ENCODE measurements at regions not wholly inside any gene's neighbourhood (a gene's known extent, or its start where the extent isn't known, plus 50 kb on each side); places are given as distances from the start of the nearest gene placed in this dataset.

DNA sequence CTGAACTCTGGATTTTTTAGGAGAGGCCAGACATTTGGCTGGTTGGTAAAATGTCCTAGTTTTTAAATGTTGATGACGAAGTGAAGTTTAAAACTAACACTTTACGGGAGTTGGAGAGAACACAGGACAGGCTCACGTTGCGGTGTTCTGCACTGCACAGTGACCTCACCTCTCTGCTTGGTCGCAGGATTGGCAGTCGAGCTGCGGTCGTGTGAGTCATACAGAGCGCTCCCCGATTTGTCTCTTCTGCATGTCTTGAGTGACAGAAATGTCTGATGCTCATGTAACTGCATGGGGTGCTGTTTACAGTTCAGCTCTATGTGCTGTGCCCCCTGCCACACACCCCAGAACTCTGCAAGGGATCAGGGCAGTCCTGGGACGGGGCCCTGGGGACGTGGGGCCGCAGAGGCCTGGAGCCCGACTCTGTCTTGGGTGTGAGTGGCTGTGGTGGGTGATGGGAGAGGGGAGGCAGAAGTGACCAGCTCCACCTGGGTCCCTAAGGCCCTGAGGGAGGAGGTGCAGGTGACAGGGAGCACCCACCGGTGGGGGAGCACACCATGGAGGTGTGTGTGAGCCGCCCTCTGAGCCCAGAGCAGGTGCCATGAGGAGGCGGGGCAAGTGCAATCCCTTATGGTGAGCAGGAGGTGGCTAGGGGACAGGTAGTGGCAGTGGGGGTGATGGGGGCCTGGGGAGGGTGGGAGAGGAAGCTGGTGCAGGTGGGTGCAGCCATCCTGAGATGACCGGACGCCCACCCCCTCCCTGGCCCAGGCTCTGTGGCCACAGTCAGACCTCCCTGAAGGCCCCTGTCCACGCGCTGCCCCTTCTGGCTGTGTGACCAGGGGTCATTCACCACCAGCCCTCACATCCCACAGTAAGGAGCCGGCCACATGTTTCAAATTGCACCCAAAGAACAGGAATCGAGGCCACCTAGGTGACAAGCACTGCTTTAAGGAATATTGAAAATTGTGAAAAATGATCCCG is 77.9 kb upstream of the ADRA2C start:
- in situ Hi-C loops (cut with HindIII; ENCODE audit: low pct_ligation_motif_present, low pct_unique_long_range_greater_than_20kb, low sequenced_read_pairs), result no loop called here
- DNase-seq, result peak; percentile 39

DNA sequence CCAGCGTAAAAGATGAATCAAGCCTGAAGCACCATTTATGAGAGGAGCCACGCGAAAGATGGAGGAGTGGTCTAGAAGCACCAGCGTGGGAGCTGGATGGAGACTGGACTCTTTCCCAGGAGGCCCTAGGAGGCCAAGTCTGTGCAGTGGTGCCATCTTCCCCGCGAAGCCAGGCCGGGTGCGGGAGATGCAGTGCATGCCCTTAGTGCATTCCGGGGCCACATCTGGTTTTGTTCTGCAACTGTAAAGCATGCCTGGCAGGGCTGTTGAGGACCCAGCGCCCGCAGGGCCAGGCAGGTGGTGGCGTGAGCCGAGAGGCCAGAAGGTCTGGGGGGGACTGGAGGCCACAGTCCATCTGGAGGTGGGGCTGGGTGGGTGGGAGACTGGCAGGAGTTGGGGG is 78.6 kb upstream of the ADRA2C start:
- in situ Hi-C loops (cut with HindIII; ENCODE audit: low pct_ligation_motif_present, low pct_unique_long_range_greater_than_20kb, low sequenced_read_pairs), result no loop called here

DNA sequence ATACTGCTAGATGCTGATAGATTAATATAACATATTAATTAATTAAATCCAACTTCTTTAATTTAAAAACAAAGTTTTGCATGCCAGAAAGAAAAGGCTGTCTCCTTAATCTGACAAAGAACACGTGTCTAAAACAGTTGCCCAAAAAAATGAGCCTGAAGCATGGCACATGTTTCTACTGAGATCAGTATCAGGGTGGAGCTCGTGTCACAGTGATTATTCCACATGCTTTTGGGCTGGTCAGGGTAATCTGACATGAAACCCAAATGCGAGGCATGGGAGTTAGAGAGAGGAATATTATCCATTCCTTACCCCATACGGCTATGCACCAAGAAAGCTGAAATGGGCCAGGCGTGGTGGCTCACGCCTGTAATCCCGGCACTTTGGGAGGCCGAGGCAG is 79.4 kb upstream of the ADRA2C start:
- no peak for DNase-seq
- in situ Hi-C loops (cut with HindIII; ENCODE audit: low pct_ligation_motif_present, low pct_unique_long_range_greater_than_20kb, low sequenced_read_pairs), result no loop called here

More for the DNA sequence above, 78.6 kb upstream of the ADRA2C start:
- DNase-seq, result no peak

DNA sequence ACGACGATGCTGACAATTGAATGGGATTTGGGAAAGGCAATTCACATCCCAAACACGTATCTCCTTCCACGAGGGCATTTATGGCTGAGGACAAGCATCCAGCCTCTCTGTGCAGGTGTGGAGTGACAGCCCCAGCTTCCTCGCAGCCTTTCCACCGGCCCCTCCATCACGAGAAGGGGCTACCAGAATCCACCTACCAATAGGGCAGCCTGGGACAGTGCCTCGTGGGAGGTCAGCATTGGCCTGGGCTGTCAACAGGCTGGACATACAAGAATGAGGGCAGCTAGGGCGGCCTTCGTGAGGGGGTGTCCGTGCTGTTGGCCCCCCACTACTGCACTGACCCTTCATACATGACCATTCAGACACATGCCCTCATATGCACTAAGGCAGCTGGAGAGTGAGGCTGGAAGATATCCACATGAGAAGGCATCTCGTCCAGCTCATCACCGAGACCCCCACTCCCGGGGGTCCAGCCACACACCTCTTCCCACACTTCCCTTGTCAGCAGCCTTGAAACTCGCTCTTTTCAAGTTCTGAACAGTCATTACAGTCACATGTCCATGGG is 81.0 kb upstream of the ADRA2C start:
- DNase-seq, result no peak
- in situ Hi-C loops (cut with HindIII; ENCODE audit: low pct_ligation_motif_present, low pct_unique_long_range_greater_than_20kb, low sequenced_read_pairs), result no loop called here

DNA sequence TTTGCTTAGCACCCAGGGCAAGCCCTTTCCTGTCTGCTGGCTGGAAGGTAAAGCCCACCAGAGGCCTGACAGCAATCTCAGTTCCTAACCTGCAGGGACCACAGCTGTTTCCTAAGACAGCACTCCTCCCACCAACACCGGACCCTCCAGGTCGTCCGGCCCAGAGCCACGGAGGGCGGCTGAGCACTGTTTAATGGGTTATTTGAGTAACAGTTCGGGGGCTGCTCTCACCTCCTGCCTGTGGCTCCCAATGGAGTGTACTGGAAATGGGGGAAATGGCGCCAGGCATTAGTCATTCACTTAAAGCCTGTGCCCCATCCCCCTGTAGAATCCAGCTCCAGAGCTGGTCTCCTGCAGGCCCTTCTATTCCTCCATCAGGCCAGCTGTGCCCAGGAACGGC is 81.6 kb upstream of the ADRA2C start:
- no peak for DNase-seq
- in situ Hi-C loops (cut with HindIII; ENCODE audit: low pct_ligation_motif_present, low pct_unique_long_range_greater_than_20kb, low sequenced_read_pairs), result no loop called here

DNA sequence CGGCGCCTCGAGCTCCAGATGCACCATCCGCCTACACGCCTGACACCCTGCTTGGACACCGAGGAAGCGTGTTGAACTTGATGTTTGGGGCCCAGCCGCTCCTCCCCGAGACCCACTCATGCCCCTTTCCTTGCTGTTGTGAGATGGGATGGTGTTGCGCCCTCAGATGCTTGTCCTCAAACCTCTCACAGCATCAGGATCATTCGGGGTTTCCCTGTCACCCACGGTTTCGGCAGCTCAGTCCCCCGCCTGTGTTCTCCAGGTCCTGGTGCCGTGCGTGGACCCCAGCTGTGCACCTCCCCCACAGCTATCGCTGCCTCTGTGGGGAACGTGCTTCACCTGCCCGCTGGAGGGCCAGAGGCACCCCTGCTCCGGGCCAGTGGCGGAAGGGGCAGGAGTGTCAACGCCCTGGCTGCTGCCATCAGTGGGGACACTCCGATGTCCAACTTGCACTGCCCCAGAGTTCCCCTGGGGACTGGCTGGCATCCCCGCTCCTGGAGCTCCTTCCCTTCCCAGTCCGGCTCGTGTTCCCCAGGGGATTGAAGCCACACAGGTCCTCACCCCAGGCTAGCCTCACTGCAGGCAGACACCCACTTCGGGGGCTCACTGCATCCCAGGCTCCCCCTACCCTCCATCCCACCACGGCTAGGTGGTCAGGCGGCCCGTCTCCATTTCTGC is 82.3 kb upstream of the ADRA2C start:
- in situ Hi-C loops (cut with HindIII; ENCODE audit: low pct_ligation_motif_present, low pct_unique_long_range_greater_than_20kb, low sequenced_read_pairs), result no loop called here
- DNase-seq, result no peak

DNA sequence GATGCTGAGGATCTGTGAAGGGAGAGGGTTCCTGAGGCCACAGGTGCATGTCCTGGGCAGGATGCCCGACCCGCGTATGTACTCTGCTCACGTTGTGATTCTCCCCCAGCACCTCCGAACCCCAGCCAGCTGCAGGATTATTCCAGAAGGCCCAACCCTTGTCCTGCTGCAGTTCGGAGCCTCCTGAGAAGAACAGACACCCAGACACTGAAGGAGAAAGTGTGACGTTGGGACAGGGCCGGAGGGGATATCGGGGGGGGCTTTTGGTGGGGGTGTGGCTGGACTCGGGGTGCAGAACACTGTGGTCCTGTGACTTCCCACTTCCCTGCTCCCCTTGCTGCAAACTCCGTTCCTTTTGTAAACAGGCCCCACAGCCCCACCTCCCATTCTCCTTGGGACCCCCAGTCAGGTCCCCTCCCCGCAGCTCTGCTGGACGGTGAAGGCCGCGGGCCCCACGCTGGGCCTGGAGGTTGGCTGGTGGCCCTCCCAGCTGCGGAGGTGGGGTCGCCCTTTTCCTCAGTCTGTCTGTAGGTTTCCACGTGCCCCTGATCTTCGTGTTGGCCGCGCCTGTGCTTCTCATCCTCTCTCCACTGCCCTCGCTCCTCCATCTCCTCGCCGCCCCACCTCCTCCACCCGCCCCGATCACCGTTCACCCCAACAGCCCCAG is 83.0 kb upstream of the ADRA2C start:
- in situ Hi-C loops (cut with HindIII; ENCODE audit: low pct_ligation_motif_present, low pct_unique_long_range_greater_than_20kb, low sequenced_read_pairs), result no loop called here
- no peak for DNase-seq

DNA sequence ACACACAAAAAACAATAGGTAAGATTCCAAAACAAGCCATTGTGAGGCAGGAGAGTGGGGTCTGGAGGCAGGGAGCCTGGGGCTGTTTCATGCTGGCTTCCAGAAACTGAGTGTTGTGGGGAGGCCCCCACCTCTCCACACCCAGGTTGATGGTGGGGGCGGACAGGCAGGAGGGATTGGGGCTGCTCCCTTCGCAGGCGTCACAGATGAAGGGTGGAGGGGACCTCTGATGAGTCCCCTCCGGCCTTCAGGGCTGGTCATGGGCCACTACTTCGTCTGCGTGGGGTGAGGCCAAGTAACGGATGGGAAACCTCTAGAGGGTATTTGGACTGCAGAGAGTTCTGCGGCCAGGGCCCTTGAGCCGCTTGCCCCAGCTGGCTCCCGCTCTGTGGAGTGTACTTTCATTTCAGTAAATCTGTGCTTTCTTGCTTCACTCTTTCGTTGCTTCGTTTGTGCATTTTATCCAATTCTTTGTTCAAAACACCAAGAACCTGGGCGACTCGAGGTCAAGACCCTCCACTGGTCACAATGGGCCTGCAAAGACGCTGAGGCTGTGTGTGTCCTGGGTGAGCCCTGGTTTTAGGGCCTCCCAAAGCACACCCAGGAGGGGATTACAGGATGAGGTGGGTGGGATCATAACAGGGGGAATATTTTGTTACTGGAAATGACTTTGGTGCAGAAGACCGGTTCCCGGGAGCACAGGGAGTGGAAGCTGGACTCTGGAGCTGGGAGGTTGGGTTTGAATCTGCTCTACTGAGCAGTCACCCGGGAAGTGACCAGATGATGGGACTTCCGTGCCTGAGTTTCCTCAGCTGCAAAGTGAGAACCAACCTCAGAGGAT is 83.7 kb upstream of the ADRA2C start:
- DNase-seq, result no peak
- in situ Hi-C loops (cut with HindIII; ENCODE audit: low pct_ligation_motif_present, low pct_unique_long_range_greater_than_20kb, low sequenced_read_pairs), result no loop called here

DNA sequence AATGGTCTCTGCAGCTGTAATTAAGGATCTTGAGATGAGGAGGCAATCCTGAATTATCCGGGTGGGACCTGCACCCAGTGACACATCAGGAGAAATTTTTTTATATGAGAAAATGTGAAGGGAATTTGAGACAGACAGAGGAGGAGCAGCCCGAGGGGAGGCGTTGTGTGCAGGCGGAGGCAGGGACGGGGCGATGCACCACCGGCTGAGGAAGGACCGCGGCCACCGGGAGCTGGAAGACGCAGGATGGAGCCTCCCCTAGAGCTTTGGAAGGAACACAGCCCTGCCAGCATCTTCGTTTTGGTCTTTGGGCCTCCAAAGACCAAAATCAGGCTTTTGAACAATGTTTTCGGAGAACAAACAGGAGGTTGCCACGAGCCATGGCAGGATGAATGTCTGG is 85.0 kb upstream of the ADRA2C start:
- DNase-seq, result no peak
- in situ Hi-C loops (cut with HindIII; ENCODE audit: low pct_ligation_motif_present, low pct_unique_long_range_greater_than_20kb, low sequenced_read_pairs), result no loop called here

DNA sequence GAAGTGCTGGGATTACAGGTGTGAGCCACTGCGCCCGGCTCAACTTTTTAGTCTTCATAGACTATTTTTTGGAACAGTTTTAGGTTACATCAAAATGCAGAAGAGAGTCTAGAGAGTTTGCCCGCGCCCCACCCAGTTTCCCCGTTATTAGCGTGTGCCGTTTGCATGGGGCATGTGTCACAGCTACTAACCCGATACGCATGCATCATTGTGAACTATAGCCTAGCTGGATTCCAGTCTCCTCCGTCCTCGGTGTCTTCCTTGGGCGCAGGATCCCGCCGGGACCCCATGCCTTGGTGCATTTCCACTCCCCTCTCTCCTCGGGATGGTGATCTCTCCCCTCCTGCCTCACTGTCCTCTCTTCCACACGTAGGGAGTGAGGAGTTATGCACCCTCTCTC is 85.5 kb upstream of the ADRA2C start:
- in situ Hi-C loops (cut with HindIII; ENCODE audit: low pct_ligation_motif_present, low pct_unique_long_range_greater_than_20kb, low sequenced_read_pairs), result no loop called here
- DNase-seq, result no peak

DNA sequence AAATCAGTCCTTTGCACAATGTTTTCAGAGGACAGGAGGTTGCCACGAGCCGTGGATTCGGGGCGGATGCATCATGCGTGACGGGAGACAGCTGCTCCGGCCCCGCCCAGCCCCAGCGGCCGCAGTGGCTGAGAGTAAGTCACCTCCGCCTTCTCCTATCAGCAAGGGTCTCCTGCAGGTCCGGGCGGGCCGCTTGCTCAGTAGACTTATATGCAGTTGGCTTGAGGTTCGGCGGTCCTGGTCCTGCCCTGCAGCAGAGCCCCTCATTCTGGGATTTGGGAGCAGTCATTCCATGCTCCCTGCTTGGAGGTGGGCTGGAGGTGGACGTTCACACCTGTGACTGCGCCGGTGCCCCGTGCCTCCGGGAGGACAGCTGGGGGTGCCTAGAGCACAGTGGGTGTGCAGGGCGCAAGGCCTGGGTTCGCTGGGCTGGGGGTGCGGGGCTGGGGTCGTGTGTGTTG is 86.3 kb upstream of the ADRA2C start:
- DNase-seq, result no peak
- in situ Hi-C loops (cut with HindIII; ENCODE audit: low pct_ligation_motif_present, low pct_unique_long_range_greater_than_20kb, low sequenced_read_pairs), result no loop called here

DNA sequence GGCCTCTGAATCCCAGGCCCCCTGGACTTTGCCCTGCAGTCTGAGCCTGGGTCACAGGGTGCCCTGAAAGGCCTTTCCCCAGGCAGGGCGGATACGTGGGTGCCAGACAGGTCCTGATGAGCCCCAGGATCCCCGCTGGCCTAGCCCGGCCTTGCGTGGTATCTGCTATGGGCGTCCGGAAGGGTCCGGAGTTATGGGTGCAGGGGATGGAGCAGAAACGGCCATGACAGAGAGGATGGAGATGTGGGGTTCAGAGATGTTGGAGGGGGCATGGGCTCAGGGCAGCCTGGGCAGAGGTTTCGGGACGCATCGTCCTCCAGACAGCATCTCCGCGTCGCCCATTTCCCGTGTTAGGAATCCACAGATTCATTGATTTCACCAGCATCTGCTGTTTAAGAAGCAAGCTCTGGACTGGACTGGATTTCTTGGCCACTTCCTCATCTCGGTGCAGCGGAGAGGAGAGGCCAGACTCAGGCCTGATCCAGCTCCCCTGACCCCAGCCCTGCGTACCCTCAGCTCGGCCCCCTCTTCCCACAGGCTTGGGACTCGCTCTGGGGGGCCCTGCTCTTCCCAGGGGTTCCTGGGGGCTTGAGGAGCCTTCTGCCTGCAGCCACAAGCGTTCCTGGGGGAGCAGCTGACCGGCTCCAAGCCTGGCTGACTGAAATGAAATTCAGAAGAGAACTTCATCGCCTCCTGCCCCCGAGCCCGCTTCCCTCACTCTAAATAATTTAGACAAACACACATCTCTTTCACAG is 86.9 kb upstream of the ADRA2C start:
- no peak for DNase-seq
- in situ Hi-C loops (cut with HindIII; ENCODE audit: low pct_ligation_motif_present, low pct_unique_long_range_greater_than_20kb, low sequenced_read_pairs), result no loop called here

DNA sequence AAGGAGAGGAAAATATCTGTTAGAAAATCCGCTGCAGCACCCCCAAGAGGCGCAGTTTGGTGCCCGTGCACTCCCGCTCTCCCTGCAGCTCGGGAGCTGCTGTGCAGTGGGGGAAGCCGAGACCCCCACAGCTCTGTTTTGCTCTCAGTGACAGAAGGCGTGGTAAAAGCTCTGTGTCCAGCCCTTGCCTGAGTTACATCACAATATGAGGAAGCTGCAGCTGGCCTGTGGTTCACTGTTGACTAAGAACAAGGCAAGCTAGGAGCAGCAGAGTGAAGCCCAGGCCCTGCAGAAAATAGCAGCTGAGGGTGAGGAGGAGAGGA is 88.5 kb upstream of the ADRA2C start:
- DNase-seq, result no peak

DNA sequence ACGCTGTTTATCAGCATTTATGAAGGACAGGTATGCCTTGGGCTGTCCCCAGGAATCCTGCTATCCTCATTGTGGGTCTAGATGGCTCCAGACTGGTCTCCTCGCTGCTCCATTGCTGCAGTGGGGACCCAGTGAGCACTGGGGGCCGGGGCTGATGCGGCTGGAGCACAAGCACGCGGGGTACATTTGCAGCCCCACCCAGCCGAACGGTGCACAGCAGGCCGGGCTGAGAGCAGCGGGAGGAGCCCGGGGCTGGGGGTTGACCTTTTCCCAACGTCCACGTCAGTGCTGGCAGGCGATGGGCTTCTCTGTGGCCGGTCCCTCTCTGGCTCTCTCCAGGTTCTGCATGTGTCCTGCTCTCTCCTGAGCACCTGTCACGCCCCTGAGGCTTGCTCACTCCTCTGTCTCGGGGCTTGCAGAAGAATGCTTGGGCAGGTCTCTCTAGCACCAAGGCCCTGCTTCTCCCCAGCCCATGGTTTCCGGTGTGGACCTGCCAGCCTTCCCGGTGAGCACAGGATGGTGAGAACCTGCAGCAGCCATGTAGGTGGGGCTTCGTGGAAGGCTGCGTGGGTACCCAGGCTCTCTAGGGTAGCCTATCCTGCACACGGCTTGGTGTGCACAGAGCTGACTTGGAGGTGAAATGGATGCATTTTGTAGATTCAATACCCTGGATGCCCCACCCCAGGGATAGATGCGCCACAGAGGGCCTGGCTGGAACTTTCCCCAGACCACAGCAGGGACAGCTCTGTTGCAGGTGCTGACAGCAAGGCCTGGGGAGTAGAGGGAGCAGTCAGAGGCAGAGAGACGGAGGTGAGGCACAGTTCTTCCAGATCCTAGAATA is 89.1 kb upstream of the ADRA2C start:
- DNase-seq, result no peak
- in situ Hi-C loops (cut with HindIII; ENCODE audit: low pct_ligation_motif_present, low pct_unique_long_range_greater_than_20kb, low sequenced_read_pairs), result no loop called here

More for the DNA sequence above, 88.5 kb upstream of the ADRA2C start:
- in situ Hi-C loops (cut with HindIII; ENCODE audit: low pct_ligation_motif_present, low pct_unique_long_range_greater_than_20kb, low sequenced_read_pairs), result no loop called here

DNA sequence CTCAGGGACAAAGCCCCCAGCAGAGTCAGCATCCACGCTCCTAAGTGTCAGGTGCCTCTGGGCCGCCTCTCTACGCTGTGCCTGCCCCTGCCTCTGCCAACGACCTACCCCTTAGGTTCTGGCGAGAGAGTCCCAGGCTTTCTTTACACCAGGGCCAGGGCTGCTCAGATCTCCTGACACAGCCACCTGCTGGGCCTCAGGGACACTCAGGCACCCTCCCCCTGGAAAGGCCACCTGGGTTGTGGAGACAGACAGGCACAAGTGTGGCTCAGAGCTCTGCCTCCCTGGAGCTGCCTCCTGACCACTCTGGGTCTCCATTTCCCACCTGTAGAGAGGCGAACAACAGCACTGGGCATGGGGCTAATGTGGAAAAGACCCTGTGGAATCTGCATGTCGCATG is 90.0 kb upstream of the ADRA2C start:
- in situ Hi-C loops (cut with HindIII; ENCODE audit: low pct_ligation_motif_present, low pct_unique_long_range_greater_than_20kb, low sequenced_read_pairs), result no loop called here
- DNase-seq, result no peak

DNA sequence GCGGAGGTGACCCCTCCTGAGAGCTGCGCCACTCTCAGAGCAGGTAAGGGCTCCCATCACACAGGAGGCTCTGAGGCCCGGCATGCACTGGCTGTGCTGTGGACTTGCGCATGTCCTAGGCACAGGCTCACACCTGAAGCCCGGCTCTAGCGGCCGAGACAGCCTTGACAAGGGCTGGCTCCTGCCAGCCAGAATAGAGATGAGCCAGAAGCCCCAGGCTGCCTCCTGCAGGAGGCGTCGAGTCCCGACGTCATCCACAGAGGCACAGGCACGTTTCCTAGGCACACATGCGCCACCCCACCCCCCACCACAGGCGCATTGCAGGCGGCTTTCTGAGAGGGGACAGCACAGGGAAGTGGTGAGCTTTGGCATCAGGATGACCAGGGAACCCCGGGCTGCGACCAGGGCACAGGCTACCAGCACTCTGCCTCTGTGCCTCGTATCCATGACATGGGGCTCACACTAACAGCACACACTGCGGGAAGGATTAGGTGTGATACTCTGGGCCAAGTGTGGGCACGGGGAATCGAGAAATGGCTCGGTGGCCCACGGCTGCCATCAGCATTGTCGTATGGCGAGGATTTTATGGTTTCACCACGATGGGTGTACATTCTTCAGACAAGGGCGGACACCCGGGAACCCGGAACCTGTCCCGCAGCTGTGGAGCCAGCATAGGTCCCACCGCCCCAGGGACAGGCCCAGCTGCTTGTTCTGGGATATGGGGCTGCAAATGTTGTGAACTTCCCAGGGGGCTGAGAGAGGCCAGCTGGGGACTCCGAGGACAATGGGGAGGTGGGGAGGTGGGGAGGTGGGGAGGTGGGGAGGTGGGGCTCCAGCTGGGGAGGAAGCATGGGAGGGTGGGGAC is 90.7 kb upstream of the ADRA2C start:
- in situ Hi-C loops (cut with HindIII; ENCODE audit: low pct_ligation_motif_present, low pct_unique_long_range_greater_than_20kb, low sequenced_read_pairs), result no loop called here

More for the DNA sequence above, 90.7 kb upstream of the ADRA2C start:
- no peak for DNase-seq

All from ACHN (cell line).